C4-2B (cell line): ENCODE measurements at regions not wholly inside any gene's neighbourhood (a gene's known extent, or its start where the extent isn't known, plus 50 kb on each side); places are given as distances from the start of the nearest gene placed in this dataset.

Experiments used
- CTCF ChIP-seq: fragments of 450-650 bp; conservative IDR thresholded peaks from 2 replicates; pipeline ENCODE4 v1.5.1; 2017; ENCODE audit warnings: mild to moderate bottlenecking
- ZFX ChIP-seq: fragments of 450-650 bp; IDR thresholded peaks from 2 replicates; pipeline ENCODE4 v1.6.1; 2017

- no peak for TF ChIP-seq CTCF
- TF ChIP-seq ZFX, result no peak
These were observed 124.0 kb upstream of the NLRP1 start for GRCh38 chr17:5708344-5708743.
